Nephron (organoid): ENCODE measurements at regions not wholly inside any gene's neighbourhood (a gene's known extent, or its start where the extent isn't known, plus 50 kb on each side); places are given as distances from the start of the nearest gene placed in this dataset.
A peak's percentile ranks its signal among the peaks of the same experiment; 100 is the strongest.

Experiments used
- H3K27ac Mint-ChIP-seq, 3 experiments: 2 replicates each; pipeline ENCODE4 v1.8.0; 2020; ENCODE audit warnings: mixed read lengths in 3 of 3, mild to moderate bottlenecking in 2 of 3, moderate library complexity in 1 of 3
- H3K27me3 Mint-ChIP-seq: 2 replicates; pipeline ENCODE4 v1.8.0; 2021; ENCODE audit warnings: low read depth, mild to moderate bottlenecking, moderate library complexity, mixed read lengths
- H3K36me3 Mint-ChIP-seq: 2 replicates; pipeline ENCODE4 v1.8.0; 2020; ENCODE audit warnings: low read depth, mixed read lengths
- H3K4me1 Mint-ChIP-seq: 2 replicates; pipeline ENCODE4 v1.8.0; 2020; ENCODE audit warnings: mixed read lengths
- H3K4me3 Mint-ChIP-seq, 3 experiments: 2 replicates each; pipeline ENCODE4 v1.8.0; 2020; ENCODE audit warnings: mild to moderate bottlenecking in 3 of 3, mixed read lengths in 3 of 3, moderate library complexity in 2 of 3
- H3K9me3 Mint-ChIP-seq: 2 replicates; pipeline ENCODE4 v1.8.0; 2020; ENCODE audit warnings: mixed read lengths
- CTCF ChIP-seq, 3 experiments: fragments of 200-600 bp; sonication (generic); IDR thresholded peaks; one replicate each; pipeline ENCODE4 v1.5.0; 2021; ENCODE audit warnings: antibody characterized with exemption in 3 of 3; ENCODE audit not compliant: unreplicated experiment in 3 of 3

GRCh38 chr11:8834379-8834778, 76.6 kb upstream of the AKIP1 start:
- TF ChIP-seq CTCF (IDR thresholded peaks at IDR 0.05; ENCODE audit: unreplicated experiment in 3 of 3), result no peak
- Mint-ChIP-seq H3K27me3 (no peaks in the 10 kb centered on the region), H3K36me3 (peaks cover 8% of the 10 kb centered on the region), H3K4me1 (peaks cover 47% of the 10 kb centered on the region), H3K4me3 (no peak overlapping the region), H3K27ac (peak overlapping the region; percentile 14 to 51 (median 24)), H3K9me3 (no peaks in the 10 kb centered on the region)

GRCh38 chr11:8838248-8838647, 72.7 kb upstream of the AKIP1 start:
- no peaks in the 10 kb centered on the region for H3K9me3 Mint-ChIP-seq
- H3K27me3 Mint-ChIP-seq, result no peaks in the 10 kb centered on the region
- H3K4me3 Mint-ChIP-seq, result no peak overlapping the region
- peaks cover 63% of the 10 kb centered on the region for H3K4me1 Mint-ChIP-seq
- peaks cover 8% of the 10 kb centered on the region for H3K36me3 Mint-ChIP-seq
- TF ChIP-seq CTCF (IDR thresholded peaks at IDR 0.05; ENCODE audit: unreplicated experiment in 3 of 3), result no peak
- H3K27ac Mint-ChIP-seq, result peak overlapping the region; percentile 37 to 84 (median 69)

- H3K9me3 Mint-ChIP-seq, result no peaks in the 10 kb centered on the region
- no peak for TF ChIP-seq CTCF (IDR thresholded peaks at IDR 0.05; ENCODE audit: unreplicated experiment in 3 of 3)
- peaks cover 57% of the 10 kb centered on the region for H3K4me1 Mint-ChIP-seq
- peak overlapping the region; percentile 68 to 84 (median 69) for H3K27ac Mint-ChIP-seq
- H3K36me3 Mint-ChIP-seq, result peaks cover 8% of the 10 kb centered on the region
- H3K27me3 Mint-ChIP-seq, result no peaks in the 10 kb centered on the region
- H3K4me3 Mint-ChIP-seq, result peak overlapping the region in 1 of 3 experiments; percentile 11
Observed at GRCh38 chr11:8839306-8839956, 71.6 kb upstream of the AKIP1 start.

- no peak for TF ChIP-seq CTCF (IDR thresholded peaks at IDR 0.05; ENCODE audit: unreplicated experiment in 3 of 3)
- H3K9me3 Mint-ChIP-seq, result no peaks in the 10 kb centered on the region
- no peaks in the 10 kb centered on the region for H3K27me3 Mint-ChIP-seq
- H3K27ac Mint-ChIP-seq, result peak overlapping the region; percentile 68 to 84 (median 69)
- H3K4me1 Mint-ChIP-seq, result peaks cover 55% of the 10 kb centered on the region
- peaks cover 8% of the 10 kb centered on the region for H3K36me3 Mint-ChIP-seq
- H3K4me3 Mint-ChIP-seq, result peak overlapping the region in 1 of 3 experiments; percentile 11
Observed at GRCh38 chr11:8839957-8840945, 70.7 kb upstream of the AKIP1 start.

- Mint-ChIP-seq H3K4me1 (peaks cover 49% of the 10 kb centered on the region), H3K27me3 (no peaks in the 10 kb centered on the region), H3K4me3 (no peak overlapping the region), H3K36me3 (peaks cover 7% of the 10 kb centered on the region), H3K9me3 (no peaks in the 10 kb centered on the region), H3K27ac (peak overlapping the region; percentile 19 to 38 (median 22))
- TF ChIP-seq CTCF (IDR thresholded peaks at IDR 0.05; ENCODE audit: unreplicated experiment in 3 of 3), result no peak
Observed at GRCh38 chr11:8841899-8842298, 69.1 kb upstream of the AKIP1 start.
